NCI-H345 (cell line): ENCODE measurements at regions not wholly inside any gene's neighbourhood (a gene's known extent, or its start where the extent isn't known, plus 50 kb on each side); places are given as distances from the start of the nearest gene placed in this dataset.

ENCODE experiments used
- DNase-seq: peaks from one replicate; lab custom pipeline; 2025; lab: John Stamatoyannopoulos, UW

GRCh38 chr1:62917314-62917713 lies 133.4 kb downstream of the ATG4C start:
- no peak for DNase-seq

DNA sequence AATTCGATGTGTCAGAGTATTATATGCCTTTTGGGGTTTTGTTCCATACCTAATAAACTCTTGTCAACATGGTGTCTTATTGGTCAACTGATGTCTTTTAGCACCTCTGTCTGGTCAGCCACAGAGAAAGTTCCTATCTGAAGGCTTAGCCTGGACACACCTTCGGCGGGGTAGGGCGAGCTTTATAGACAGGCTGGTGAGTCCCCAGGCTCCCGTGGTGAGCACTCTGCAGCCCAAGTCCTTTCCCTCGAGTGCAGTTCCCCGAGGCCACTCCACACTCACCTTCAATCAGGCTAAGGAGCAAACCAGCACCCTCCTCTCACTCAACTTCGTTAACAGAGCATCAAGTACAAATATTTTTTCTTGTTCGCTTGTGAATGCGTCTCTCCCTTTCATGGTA lies 133.9 kb downstream of the ATG4C start:
- no peak for DNase-seq

- DNase-seq, result no peak
These were observed 134.8 kb downstream of the ATG4C start for GRCh38 chr1:62918700-62919099.

- DNase-seq, result no peak
These were observed 138.1 kb downstream of the ATG4C start for GRCh38 chr1:62922006-62922405.

GRCh38 chr1:62924983-62925790 lies 141.3 kb downstream of the ATG4C start:
- no peak for DNase-seq

DNA sequence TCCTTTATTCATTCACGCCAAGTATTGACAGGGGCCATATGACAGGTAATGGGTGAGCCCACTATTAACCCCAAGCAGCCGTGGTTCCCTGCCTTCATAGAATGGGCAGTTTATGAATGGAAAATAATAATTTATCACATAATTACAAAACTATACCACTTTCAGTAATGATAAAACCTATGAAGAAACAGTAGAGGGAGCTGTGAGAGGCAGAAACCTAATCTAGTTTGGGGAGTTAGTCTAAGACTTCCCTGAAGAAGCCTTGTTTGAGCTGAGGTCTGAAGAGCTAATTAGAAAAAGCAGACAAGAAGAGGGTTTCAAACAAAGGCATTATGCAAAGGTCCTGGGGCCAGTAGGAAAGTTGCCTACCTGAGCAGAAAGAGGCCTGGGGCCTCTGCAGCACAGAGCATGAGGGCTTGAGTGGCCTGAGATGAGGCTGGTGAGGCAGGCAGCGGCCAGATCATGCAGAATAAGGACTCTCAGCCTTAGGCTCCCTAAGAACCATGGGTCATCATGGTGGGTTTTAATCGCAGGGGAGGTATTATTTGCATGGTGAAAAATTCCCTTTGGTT lies 142.8 kb downstream of the ATG4C start:
- DNase-seq, result no peak

DNA sequence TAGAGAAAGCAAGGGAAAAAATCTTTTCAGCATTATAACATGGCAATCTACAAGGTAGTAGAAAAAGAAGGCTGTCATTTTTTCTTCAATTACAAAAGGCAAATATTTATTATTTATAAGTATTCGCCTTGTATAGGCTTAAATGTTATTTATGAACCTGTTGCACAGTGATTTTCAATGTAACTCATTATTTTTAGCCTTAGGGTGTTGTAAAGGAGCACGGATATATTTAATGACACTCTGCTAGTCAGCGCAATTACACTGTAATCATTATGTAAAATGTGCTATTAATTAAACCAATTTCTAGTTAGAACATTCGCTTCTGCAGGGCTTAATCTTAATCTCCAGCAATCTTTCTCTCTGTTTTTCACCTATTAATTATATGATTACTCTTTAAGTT lies 145.0 kb downstream of the ATG4C start:
- DNase-seq, result no peak

- no peak for DNase-seq
These were observed 153.8 kb downstream of the ATG4C start for GRCh38 chr1:62937634-62938296.

GRCh38 chr1:62941780-62942179 lies 157.8 kb downstream of the ATG4C start:
- DNase-seq, result no peak

DNA sequence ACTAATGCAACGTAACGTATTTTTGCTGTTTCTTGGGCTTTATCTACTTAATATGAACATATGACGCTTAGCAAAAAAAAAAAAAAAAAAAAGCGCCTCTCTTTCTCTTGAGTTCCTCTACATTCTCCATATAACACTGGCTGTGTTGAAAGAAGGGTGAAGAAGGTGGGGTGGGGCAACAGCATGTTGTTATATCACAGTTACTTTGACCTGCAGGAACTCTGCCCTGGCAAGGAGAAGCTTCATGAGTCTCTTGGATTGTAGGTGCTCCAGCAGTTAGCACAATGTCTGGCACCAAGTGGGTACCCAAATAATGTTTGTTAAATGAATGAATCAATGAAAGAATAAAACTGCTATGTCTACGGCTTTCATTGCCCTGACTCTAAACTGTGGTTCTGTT lies 162.6 kb downstream of the ATG4C start:
- DNase-seq, result no peak

- DNase-seq, result no peak
These were observed 167.5 kb downstream of the ATG4C start for GRCh38 chr1:62951428-62951827.

DNA sequence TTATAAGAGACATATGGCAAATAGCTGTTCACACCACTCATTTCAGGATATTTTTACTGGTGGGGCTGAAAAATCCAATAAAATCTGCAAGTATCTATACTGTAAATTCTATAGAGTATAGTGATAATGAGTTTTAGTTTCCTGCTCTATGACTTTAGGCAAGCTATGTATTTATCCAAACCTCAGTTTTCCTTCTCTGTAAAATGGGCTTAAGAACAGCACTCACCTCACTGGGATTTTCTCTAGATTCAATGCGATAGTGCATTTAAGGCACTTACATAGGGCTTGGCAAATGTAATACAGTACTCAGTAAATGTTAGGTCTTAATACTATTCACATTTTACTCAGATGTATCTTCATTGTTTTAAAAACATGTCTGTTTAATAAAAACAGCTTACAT lies 168.7 kb downstream of the ATG4C start:
- DNase-seq, result no peak

GRCh38 chr1:62953633-62954032 lies 169.7 kb downstream of the ATG4C start:
- no peak for DNase-seq

- no peak for DNase-seq
These were observed 170.8 kb downstream of the ATG4C start for GRCh38 chr1:62954758-62955157.

- DNase-seq, result no peak
These were observed 171.7 kb downstream of the ATG4C start for GRCh38 chr1:62955666-62956065.

GRCh38 chr1:62962014-62962812 lies 178.3 kb downstream of the ATG4C start:
- DNase-seq, result peak; percentile 19

DNA sequence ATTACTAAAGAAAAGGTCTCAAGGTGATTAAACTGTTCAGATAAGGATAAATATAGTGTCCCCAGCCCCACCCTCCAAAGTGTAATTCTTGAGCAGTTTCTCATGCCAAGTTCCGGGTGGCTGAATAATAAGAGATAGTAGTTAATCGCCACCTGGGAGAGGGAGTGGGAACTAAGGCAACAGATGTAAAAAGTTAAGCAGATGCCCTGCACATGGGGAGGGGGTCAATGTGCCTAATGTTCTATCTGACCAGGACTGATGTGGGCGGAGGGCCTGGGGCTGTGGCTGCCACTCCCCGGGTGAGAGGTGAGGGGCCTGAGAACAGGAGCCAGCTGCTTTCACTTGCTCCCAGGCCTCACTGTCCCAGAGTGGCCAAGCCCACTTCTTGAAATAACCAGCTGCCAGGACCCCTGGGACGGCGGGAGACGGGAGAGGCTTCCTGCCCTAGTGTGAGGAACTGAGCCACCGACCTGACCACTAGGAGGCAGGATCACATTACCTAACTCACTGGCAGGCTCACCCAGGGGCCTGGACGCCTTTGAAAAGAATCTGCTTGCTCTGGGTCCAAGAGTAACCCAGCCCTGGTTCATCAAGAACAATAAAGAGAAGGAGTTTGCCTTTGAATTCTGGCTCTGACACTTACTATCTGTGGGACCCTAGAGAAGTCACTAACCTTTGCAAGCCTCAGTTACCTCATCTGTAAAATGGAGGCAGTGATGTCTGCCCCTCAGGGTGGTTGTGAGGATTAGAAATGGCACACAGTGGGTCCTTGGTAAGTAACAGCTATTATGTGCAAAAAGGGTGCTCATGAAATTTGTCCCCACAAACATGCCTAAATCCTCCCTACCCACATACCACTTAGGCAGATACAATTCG lies 179.2 kb downstream of the ATG4C start:
- peak; percentile 22 for DNase-seq

- no peak for DNase-seq
These were observed 180.2 kb downstream of the ATG4C start for GRCh38 chr1:62964141-62964540.

- DNase-seq, result no peak
These were observed 183.1 kb downstream of the ATG4C start for GRCh38 chr1:62967031-62967430.

DNA sequence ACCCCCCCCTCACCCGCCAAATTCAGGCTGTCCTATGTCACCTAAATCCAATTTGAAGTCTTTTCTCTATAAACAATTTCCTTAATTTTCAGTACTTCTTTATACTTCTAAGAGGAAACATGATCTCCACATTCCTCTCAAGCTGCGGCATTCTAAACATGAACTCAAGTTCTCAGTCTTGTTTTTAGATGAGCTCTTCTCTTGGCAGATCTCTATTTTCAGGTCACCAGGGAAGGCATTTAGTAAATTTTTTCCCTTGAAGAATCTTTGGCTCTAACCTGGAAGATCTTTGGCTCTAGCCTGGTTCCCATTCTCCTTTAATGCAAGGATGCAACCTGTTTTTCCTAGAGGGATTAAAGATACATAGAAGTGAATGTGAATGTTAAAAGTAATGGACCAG lies 193.4 kb downstream of the ATG4C start:
- DNase-seq, result no peak

GRCh38 chr1:62978741-62979140 lies 194.8 kb downstream of the ATG4C start:
- no peak for DNase-seq

DNA sequence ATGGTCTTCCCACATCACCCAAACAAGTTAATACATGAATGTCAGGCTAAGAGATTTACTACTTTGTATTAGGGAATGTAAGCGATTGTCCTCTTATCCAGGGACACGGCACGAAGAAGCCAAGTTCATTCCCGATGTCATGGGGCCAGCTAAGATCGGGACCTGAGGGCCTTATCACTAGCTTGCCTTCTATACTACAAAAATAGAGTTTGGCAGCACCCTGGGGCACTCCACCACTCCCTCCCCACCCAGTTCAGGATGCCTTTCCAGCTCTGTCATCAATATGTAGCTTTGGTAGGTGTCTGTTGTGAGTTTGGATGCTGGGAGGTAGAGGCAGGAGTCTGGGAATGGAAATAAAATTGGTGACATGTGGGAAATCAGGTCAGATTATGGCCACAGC lies 197.5 kb downstream of the ATG4C start:
- DNase-seq, result no peak
